Hepatocyte (in vitro differentiated cells): ENCODE measurements at regions not wholly inside any gene's neighbourhood (a gene's known extent, or its start where the extent isn't known, plus 50 kb on each side); places are given as distances from the start of the nearest gene placed in this dataset.

Experiments used
- DNase-seq: peaks from one replicate; pipeline ENCODE4 v3.0.0-alpha.2; 2016; ENCODE audit warnings: low spot score
- H2AFZ ChIP-seq: fragments of 200-600 bp; sonication (generic); 2 replicates; pipeline ENCODE4 v1.6.0; 2016; ENCODE audit warnings: antibody characterized with exemption, mild to moderate bottlenecking
- H3K27ac ChIP-seq: fragments of 200-600 bp; sonication (generic); 2 replicates; pipeline ENCODE4 v1.5.1; 2016; ENCODE audit warnings: mild to moderate bottlenecking
- H3K27me3 ChIP-seq: fragments of 200-600 bp; sonication (generic); 2 replicates; pipeline ENCODE4 v1.6.1; 2016
- H3K36me3 ChIP-seq: fragments of 200-600 bp; sonication (generic); replicated peaks from 2 replicates; pipeline ENCODE4 v1.5.1; 2016; ENCODE audit warnings: low read depth; ENCODE audit not compliant: insufficient read depth
- H3K4me1 ChIP-seq: fragments of 200-600 bp; sonication (generic); 2 replicates; pipeline ENCODE4 v1.5.1; 2016; ENCODE audit warnings: mild to moderate bottlenecking, moderate library complexity; ENCODE audit not compliant: insufficient read depth
- H3K4me2 ChIP-seq: fragments of 200-600 bp; sonication (generic); 2 replicates; pipeline ENCODE4 v1.6.0; 2016
- H3K4me3 ChIP-seq: fragments of 200-600 bp; sonication (generic); 2 replicates; pipeline ENCODE4 v1.5.1; 2016; ENCODE audit warnings: mild to moderate bottlenecking
- H3K79me2 ChIP-seq: fragments of 200-600 bp; sonication (generic); 2 replicates; pipeline ENCODE4 v1.6.0; 2017; ENCODE audit warnings: mild to moderate bottlenecking
- H3K9me2 ChIP-seq: fragments of 200-600 bp; sonication (generic); replicated peaks from 2 replicates; pipeline ENCODE4 v1.6.0; 2017; ENCODE audit warnings: mild to moderate bottlenecking; ENCODE audit not compliant: insufficient read depth
- H3K9me3 ChIP-seq: fragments of 200-600 bp; sonication (generic); 2 replicates; pipeline ENCODE4 v1.5.1; 2016; ENCODE audit warnings: low read depth, mild to moderate bottlenecking
- H4K20me1 ChIP-seq: fragments of 200-600 bp; sonication (generic); 2 replicates; pipeline ENCODE4 v1.6.0; 2016; ENCODE audit warnings: mild to moderate bottlenecking; ENCODE audit not compliant: insufficient read depth, poor library complexity, severe bottlenecking
- CTCF ChIP-seq: fragments of 200-600 bp; sonication (generic); IDR thresholded peaks from 2 replicates; pipeline ENCODE4 v1.5.1; 2016; ENCODE audit warnings: antibody characterized with exemption, mild to moderate bottlenecking; ENCODE audit not compliant: poor library complexity
- EZH2 ChIP-seq: fragments of 200-600 bp; sonication (generic); IDR thresholded peaks from 2 replicates; pipeline ENCODE4 v1.6.1; 2016; ENCODE audit warnings: antibody characterized with exemption, mild to moderate bottlenecking, borderline replicate concordance
- EZH2phosphoT487 ChIP-seq: fragments of 200-600 bp; sonication (generic); IDR thresholded peaks from one replicate; pipeline ENCODE4 v1.6.1; 2018; ENCODE audit warnings: antibody characterized with exemption, mild to moderate bottlenecking, low read depth, moderate library complexity; ENCODE audit not compliant: unreplicated experiment, severe bottlenecking
- WGBS: methylation state at CpG from one replicate; pipeline ENCODE4 v1.1.6; 2016; ENCODE audit warnings: low lambda C conversion rate; ENCODE audit errors: missing lambda C conversion rate; 5-methylcytosine and 5-hydroxymethylcytosine counted together

GRCh38 chr6:125361868-125362267 lies 60.1 kb upstream of the HDDC2 start:
- no peak for TF ChIP-seq EZH2phosphoT487
- no peak for TF ChIP-seq EZH2
- no peak for TF ChIP-seq CTCF
- peaks cover 11% of the 10 kb centered on the region for H3K4me1 ChIP-seq
- H3K4me3 ChIP-seq, result no peak overlapping the region
- no peak overlapping the region for H2AFZ ChIP-seq
- no peaks in the 10 kb centered on the region for H4K20me1 ChIP-seq
- H3K36me3 ChIP-seq, result no peaks in the 10 kb centered on the region
- no peak overlapping the region for H3K27ac ChIP-seq
- H3K9me3 ChIP-seq, result no peaks in the 10 kb centered on the region
- H3K4me2 ChIP-seq, result no peak overlapping the region
- 84% methylated on average over 2 of the region's 2 CpGs for WGBS
- no peaks in the 10 kb centered on the region for H3K9me2 ChIP-seq
- peaks cover 15% of the 10 kb centered on the region for H3K27me3 ChIP-seq
- no peak for DNase-seq
- H3K79me2 ChIP-seq, result no peaks in the 10 kb centered on the region

GRCh38 chr6:125363039-125363823 lies 61.5 kb upstream of the HDDC2 start:
- 2% methylated on average over 41 of the region's 44 CpGs for WGBS
- Histone ChIP-seq H3K36me3 (no peaks in the 10 kb centered on the region), H3K27ac (peak overlapping the region; percentile 76), H2AFZ (peak overlapping the region; percentile 91), H3K27me3 (peaks cover 7% of the 10 kb centered on the region), H3K4me3 (peak overlapping the region; percentile 48), H3K79me2 (no peaks in the 10 kb centered on the region), H3K4me2 (peak overlapping the region; percentile 93), H3K4me1 (peaks cover 11% of the 10 kb centered on the region), H3K9me2 (no peaks in the 10 kb centered on the region), H4K20me1 (no peaks in the 10 kb centered on the region), H3K9me3 (no peaks in the 10 kb centered on the region)
- DNase-seq, result peak; percentile 78
- TF ChIP-seq EZH2phosphoT487 (no peak), CTCF (no peak)

GRCh38 chr6:125363824-125364165 lies 62.0 kb upstream of the HDDC2 start:
- 15% methylated on average over 9 of the region's 9 CpGs for WGBS
- Histone ChIP-seq H3K36me3 (no peaks in the 10 kb centered on the region), H3K27me3 (peaks cover 7% of the 10 kb centered on the region), H3K4me3 (peak overlapping the region; percentile 48), H3K9me2 (no peaks in the 10 kb centered on the region), H3K4me2 (peak overlapping the region; percentile 93), H3K9me3 (no peaks in the 10 kb centered on the region), H2AFZ (peak overlapping the region; percentile 91), H3K27ac (peak overlapping the region; percentile 76), H3K4me1 (peaks cover 11% of the 10 kb centered on the region), H4K20me1 (no peaks in the 10 kb centered on the region), H3K79me2 (no peaks in the 10 kb centered on the region)
- DNase-seq, result no peak
- TF ChIP-seq EZH2, result no peak
- TF ChIP-seq CTCF, result no peak
- TF ChIP-seq EZH2phosphoT487, result no peak
